GM12892 (cell line): ENCODE measurements at regions not wholly inside any gene's neighbourhood (a gene's known extent, or its start where the extent isn't known, plus 50 kb on each side); places are given as distances from the start of the nearest gene placed in this dataset.

ENCODE experiments used
- POLR2A ChIP-seq: IDR thresholded peaks from 2 replicates; pipeline ENCODE4 v1.6.1; 2011; ENCODE audit warnings: low read depth, low read length, control low read depth
- POLR2AphosphoS5 ChIP-seq: IDR thresholded peaks from 2 replicates; pipeline ENCODE4 v1.6.1; 2011; ENCODE audit warnings: low read depth, low read length, control low read depth

GRCh38 chr3:42028474-42028873 lies 62.7 kb upstream of the TRAK1 start:
- TF ChIP-seq POLR2A (no peak), POLR2AphosphoS5 (no peak)
